ENCODE measurements at regions not wholly inside any gene's neighbourhood (a gene's known extent, or its start where the extent isn't known, plus 50 kb on each side); places are given as distances from the start of the nearest gene placed in this dataset.
"Not testable (repeated sequence)": the region's sequence is repeated elsewhere in the genome, so short reads cannot be mapped to it uniquely, and the experiment has no call there.

DNA sequence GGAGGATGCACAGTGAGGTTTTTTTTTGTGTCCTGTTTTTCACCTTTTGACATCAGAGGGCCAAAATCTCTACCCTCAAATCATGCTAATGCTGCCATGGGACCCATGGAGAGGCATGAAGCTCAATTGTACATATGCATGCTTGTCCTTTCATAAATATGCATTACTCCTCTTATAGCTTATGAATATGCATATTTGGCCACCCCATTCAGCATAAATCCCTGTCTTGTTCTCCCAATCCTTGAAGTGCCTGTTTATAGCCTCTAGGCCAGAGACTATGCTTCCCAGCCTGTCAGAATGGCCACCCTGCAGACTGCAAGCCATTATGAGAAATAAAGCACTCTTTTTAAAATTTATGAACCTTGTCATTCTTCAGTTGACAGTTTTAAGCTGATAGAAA lies 696.4 kb upstream of the ZNF804A start:
- CTCF ChIA-PET, result no interaction called here
- Histone ChIP-seq H3K4me3 (ENCODE audit: control insufficient read depth in 1 of 7, extremely low read depth in 1 of 7, insufficient read depth in 4 of 7, low read depth in 2 of 7, low read length in 6 of 7) (no peak overlapping the region), H3K27ac (ENCODE audit: insufficient read depth in 1 of 2, low read depth in 1 of 2, low read length in 2 of 2, poor library complexity in 1 of 2, severe bottlenecking in 2 of 2) (no peak overlapping the region), H3K27me3 (replicated peaks in 2 of 5; ENCODE audit: control insufficient read depth in 4 of 5, insufficient read depth in 5 of 5, low read length in 4 of 5) (no peaks in the 10 kb centered on the region), H3K4me1 (ENCODE audit: control extremely low read depth in 1 of 4, control insufficient read depth in 4 of 4, insufficient read depth in 4 of 4, low read length in 3 of 4) (no peaks in the 10 kb centered on the region), H3K9me3 (ENCODE audit: control extremely low read depth in 1 of 5, control insufficient read depth in 4 of 5, insufficient read depth in 2 of 5, low read depth in 1 of 5, low read length in 4 of 5) (no peaks in the 10 kb centered on the region), H3K36me3 (ENCODE audit: control insufficient read depth in 4 of 4, insufficient read depth in 4 of 4, low read length in 3 of 4) (no peaks in the 10 kb centered on the region)
- POLR2A ChIA-PET, result no interaction called here
- no peak for DNase-seq

- H3K27me3 ChIP-seq (replicated peaks in 2 of 5; ENCODE audit: control insufficient read depth in 4 of 5, insufficient read depth in 5 of 5, low read length in 4 of 5), result no peaks in the 10 kb centered on the region
- no peaks in the 10 kb centered on the region for H3K36me3 ChIP-seq (ENCODE audit: control insufficient read depth in 4 of 4, insufficient read depth in 4 of 4, low read length in 3 of 4)
- WGBS (ENCODE audit: insufficient coverage), result no CpG with 5 or more reads among the region's 2 CpGs
- no peak overlapping the region for H3K4me3 ChIP-seq (ENCODE audit: control insufficient read depth in 1 of 7, extremely low read depth in 1 of 7, insufficient read depth in 4 of 7, low read depth in 2 of 7, low read length in 6 of 7)
- no peak overlapping the region for H3K27ac ChIP-seq (ENCODE audit: insufficient read depth in 1 of 2, low read depth in 1 of 2, low read length in 2 of 2, poor library complexity in 1 of 2, severe bottlenecking in 2 of 2)
- CTCF ChIA-PET, result no interaction called here
- POLR2A ChIA-PET, result no interaction called here
- H3K9me3 ChIP-seq (ENCODE audit: control extremely low read depth in 1 of 5, control insufficient read depth in 4 of 5, insufficient read depth in 2 of 5, low read depth in 1 of 5, low read length in 4 of 5), result no peaks in the 10 kb centered on the region
- DNase-seq, result no peak
- no peaks in the 10 kb centered on the region for H3K4me1 ChIP-seq (ENCODE audit: control extremely low read depth in 1 of 4, control insufficient read depth in 4 of 4, insufficient read depth in 4 of 4, low read length in 3 of 4)
Measured at GRCh38 chr2:183903026-183903425, 695.3 kb upstream of the ZNF804A start.

DNA sequence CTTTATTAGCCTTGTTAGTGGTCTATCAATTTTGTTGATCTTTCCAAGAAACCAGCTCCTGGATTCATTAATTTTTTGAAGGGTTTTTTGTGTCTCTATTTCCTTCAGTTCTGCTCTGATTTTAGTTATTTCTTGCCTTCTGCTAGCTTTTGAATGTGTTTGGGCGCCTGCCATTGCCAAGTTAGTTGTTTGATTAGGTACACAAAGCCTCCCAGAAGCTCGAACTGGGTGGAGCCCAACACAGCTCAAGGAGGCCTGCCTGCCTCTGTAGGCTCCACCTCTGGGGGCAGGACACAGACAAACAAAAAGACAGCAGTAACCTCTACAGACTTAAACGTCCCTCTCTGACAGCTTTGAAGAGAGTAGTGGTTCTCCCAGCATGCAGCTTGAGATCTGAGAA lies 682.3 kb upstream of the ZNF804A start:
- POLR2A ChIA-PET; H3K9me3 ChIP-seq (ENCODE audit: control extremely low read depth in 1 of 5, control insufficient read depth in 4 of 5, insufficient read depth in 2 of 5, low read depth in 1 of 5, low read length in 4 of 5); H3K27me3 ChIP-seq (replicated peaks in 2 of 5; ENCODE audit: control insufficient read depth in 4 of 5, insufficient read depth in 5 of 5, low read length in 4 of 5); H3K4me3 ChIP-seq (ENCODE audit: control insufficient read depth in 1 of 7, extremely low read depth in 1 of 7, insufficient read depth in 4 of 7, low read depth in 2 of 7, low read length in 6 of 7); H3K36me3 ChIP-seq (ENCODE audit: control insufficient read depth in 4 of 4, insufficient read depth in 4 of 4, low read length in 3 of 4); DNase-seq; H3K27ac ChIP-seq (ENCODE audit: insufficient read depth in 1 of 2, low read depth in 1 of 2, low read length in 2 of 2, poor library complexity in 1 of 2, severe bottlenecking in 2 of 2); H3K4me1 ChIP-seq (ENCODE audit: control extremely low read depth in 1 of 4, control insufficient read depth in 4 of 4, insufficient read depth in 4 of 4, low read length in 3 of 4); CTCF ChIA-PET: not testable (repeated sequence)
- no CpG with 5 or more reads among the region's 3 CpGs for WGBS (ENCODE audit: insufficient coverage)

- H3K27me3 ChIP-seq (replicated peaks in 2 of 5; ENCODE audit: control insufficient read depth in 4 of 5, insufficient read depth in 5 of 5, low read length in 4 of 5), result no peaks in the 10 kb centered on the region
- H3K4me3 ChIP-seq (ENCODE audit: control insufficient read depth in 1 of 7, extremely low read depth in 1 of 7, insufficient read depth in 4 of 7, low read depth in 2 of 7, low read length in 6 of 7), result no peak overlapping the region
- no peaks in the 10 kb centered on the region for H3K9me3 ChIP-seq (ENCODE audit: control extremely low read depth in 1 of 5, control insufficient read depth in 4 of 5, insufficient read depth in 2 of 5, low read depth in 1 of 5, low read length in 4 of 5)
- CTCF ChIA-PET, result no interaction called here
- POLR2A ChIA-PET, result no interaction called here
- WGBS (ENCODE audit: insufficient coverage), result no CpG with 5 or more reads among the region's 1 CpG
- no peaks in the 10 kb centered on the region for H3K4me1 ChIP-seq (ENCODE audit: control extremely low read depth in 1 of 4, control insufficient read depth in 4 of 4, insufficient read depth in 4 of 4, low read length in 3 of 4)
- H3K36me3 ChIP-seq (ENCODE audit: control insufficient read depth in 4 of 4, insufficient read depth in 4 of 4, low read length in 3 of 4), result no peaks in the 10 kb centered on the region
- no peak overlapping the region for H3K27ac ChIP-seq (ENCODE audit: insufficient read depth in 1 of 2, low read depth in 1 of 2, low read length in 2 of 2, poor library complexity in 1 of 2, severe bottlenecking in 2 of 2)
- no peak for DNase-seq
Measured at GRCh38 chr2:183919167-183919566, 679.2 kb upstream of the ZNF804A start.

DNA sequence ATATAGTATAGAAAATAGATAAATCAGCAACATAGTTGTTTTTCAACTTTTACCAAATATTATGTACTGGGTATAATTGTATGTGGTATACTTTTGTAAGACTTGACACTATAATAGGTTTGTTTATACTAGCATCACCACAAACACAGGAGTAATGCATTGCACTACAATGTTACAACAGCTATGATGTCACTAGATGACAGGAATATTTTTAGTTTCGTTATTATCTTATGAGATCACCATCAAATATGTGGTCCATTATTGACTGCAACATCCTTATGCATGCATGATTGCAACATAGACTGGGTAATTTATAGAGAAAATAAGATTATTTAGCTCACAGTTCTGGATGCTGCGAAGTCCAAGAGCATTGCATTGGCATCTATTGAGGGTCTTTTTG lies 678.4 kb upstream of the ZNF804A start:
- H3K4me1 ChIP-seq (ENCODE audit: control extremely low read depth in 1 of 4, control insufficient read depth in 4 of 4, insufficient read depth in 4 of 4, low read length in 3 of 4), result no peaks in the 10 kb centered on the region
- H3K36me3 ChIP-seq (ENCODE audit: control insufficient read depth in 4 of 4, insufficient read depth in 4 of 4, low read length in 3 of 4), result no peaks in the 10 kb centered on the region
- DNase-seq, result no peak
- H3K27ac ChIP-seq (ENCODE audit: insufficient read depth in 1 of 2, low read depth in 1 of 2, low read length in 2 of 2, poor library complexity in 1 of 2, severe bottlenecking in 2 of 2), result no peak overlapping the region
- WGBS (ENCODE audit: insufficient coverage), result 86% methylated on average over 1 of the region's 2 CpGs
- POLR2A ChIA-PET, result no interaction called here
- H3K27me3 ChIP-seq (replicated peaks in 2 of 5; ENCODE audit: control insufficient read depth in 4 of 5, insufficient read depth in 5 of 5, low read length in 4 of 5), result no peaks in the 10 kb centered on the region
- CTCF ChIA-PET, result no interaction called here
- no peak overlapping the region for H3K4me3 ChIP-seq (ENCODE audit: control insufficient read depth in 1 of 7, extremely low read depth in 1 of 7, insufficient read depth in 4 of 7, low read depth in 2 of 7, low read length in 6 of 7)
- H3K9me3 ChIP-seq (ENCODE audit: control extremely low read depth in 1 of 5, control insufficient read depth in 4 of 5, insufficient read depth in 2 of 5, low read depth in 1 of 5, low read length in 4 of 5), result peaks cover 0 to 3% (median 0%) of the 10 kb centered on the region in 5 experiments

DNA sequence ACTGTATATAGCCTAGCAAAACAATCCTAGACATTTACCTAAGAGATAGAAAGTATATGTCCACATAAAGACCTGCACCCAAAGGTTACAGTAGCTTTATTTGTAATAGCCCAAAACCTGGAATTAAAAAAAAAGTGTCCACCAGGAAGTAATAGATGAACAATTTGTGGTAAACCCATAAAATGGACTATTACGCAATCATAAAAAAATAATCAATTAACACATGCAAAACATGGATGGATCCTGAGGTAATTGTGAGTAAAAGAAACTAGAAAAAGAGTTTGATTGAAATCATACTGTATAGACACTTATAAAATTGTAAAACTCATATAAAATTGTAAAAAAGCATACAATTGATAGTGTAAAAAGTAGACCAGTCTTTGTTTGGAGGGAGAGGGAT lies 673.0 kb upstream of the ZNF804A start:
- no peak for DNase-seq
- CTCF ChIA-PET, result no interaction called here
- Histone ChIP-seq H3K27me3 (replicated peaks in 2 of 5; ENCODE audit: control insufficient read depth in 4 of 5, insufficient read depth in 5 of 5, low read length in 4 of 5) (no peaks in the 10 kb centered on the region), H3K9me3 (ENCODE audit: control extremely low read depth in 1 of 5, control insufficient read depth in 4 of 5, insufficient read depth in 2 of 5, low read depth in 1 of 5, low read length in 4 of 5) (peaks cover 0 to 3% (median 0%) of the 10 kb centered on the region in 5 experiments), H3K27ac (ENCODE audit: insufficient read depth in 1 of 2, low read depth in 1 of 2, low read length in 2 of 2, poor library complexity in 1 of 2, severe bottlenecking in 2 of 2) (no peak overlapping the region), H3K36me3 (ENCODE audit: control insufficient read depth in 4 of 4, insufficient read depth in 4 of 4, low read length in 3 of 4) (no peaks in the 10 kb centered on the region), H3K4me1 (ENCODE audit: control extremely low read depth in 1 of 4, control insufficient read depth in 4 of 4, insufficient read depth in 4 of 4, low read length in 3 of 4) (no peaks in the 10 kb centered on the region), H3K4me3 (ENCODE audit: control insufficient read depth in 1 of 7, extremely low read depth in 1 of 7, insufficient read depth in 4 of 7, low read depth in 2 of 7, low read length in 6 of 7) (no peak overlapping the region)
- POLR2A ChIA-PET, result no interaction called here
- WGBS (ENCODE audit: insufficient coverage), result no CpG with 5 or more reads among the region's 1 CpG

DNA sequence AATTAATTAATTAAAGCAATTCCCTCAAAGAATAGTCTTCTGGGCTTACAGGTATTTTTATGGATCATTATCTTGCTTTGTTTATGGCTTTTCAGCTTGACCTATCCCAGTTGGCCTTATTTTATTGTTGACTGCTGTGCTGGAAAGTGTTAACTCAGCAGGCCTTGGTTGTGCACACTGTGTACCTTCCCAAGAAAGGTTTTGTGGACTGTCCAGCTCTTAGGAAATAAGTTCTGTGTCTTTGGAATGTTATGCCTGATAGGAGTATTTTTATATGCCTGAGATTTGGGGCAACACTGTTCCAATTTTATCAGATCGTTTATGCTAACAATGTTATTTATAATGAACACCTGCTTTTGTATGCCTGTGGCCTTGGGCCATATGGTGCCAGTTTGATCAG lies 671.9 kb upstream of the ZNF804A start:
- Histone ChIP-seq H3K27me3 (replicated peaks in 2 of 5; ENCODE audit: control insufficient read depth in 4 of 5, insufficient read depth in 5 of 5, low read length in 4 of 5) (no peaks in the 10 kb centered on the region), H3K9me3 (ENCODE audit: control extremely low read depth in 1 of 5, control insufficient read depth in 4 of 5, insufficient read depth in 2 of 5, low read depth in 1 of 5, low read length in 4 of 5) (peaks cover 0 to 3% (median 0%) of the 10 kb centered on the region in 5 experiments), H3K4me3 (ENCODE audit: control insufficient read depth in 1 of 7, extremely low read depth in 1 of 7, insufficient read depth in 4 of 7, low read depth in 2 of 7, low read length in 6 of 7) (no peak overlapping the region), H3K36me3 (ENCODE audit: control insufficient read depth in 4 of 4, insufficient read depth in 4 of 4, low read length in 3 of 4) (no peaks in the 10 kb centered on the region), H3K4me1 (ENCODE audit: control extremely low read depth in 1 of 4, control insufficient read depth in 4 of 4, insufficient read depth in 4 of 4, low read length in 3 of 4) (no peaks in the 10 kb centered on the region), H3K27ac (ENCODE audit: insufficient read depth in 1 of 2, low read depth in 1 of 2, low read length in 2 of 2, poor library complexity in 1 of 2, severe bottlenecking in 2 of 2) (no peak overlapping the region)
- ChIA-PET POLR2A (no interaction called here), CTCF (no interaction called here)
- no peak for DNase-seq
- WGBS (ENCODE audit: insufficient coverage), result no CpG with 5 or more reads among the region's 1 CpG

All from common myeloid progenitor, CD34-positive (primary cell).